HG02943 (cell line): ENCODE measurements at regions not wholly inside any gene's neighbourhood (a gene's known extent, or its start where the extent isn't known, plus 50 kb on each side); places are given as distances from the start of the nearest gene placed in this dataset.

Experiments used
- ATAC-seq: cut with Tn5 transposase; IDR thresholded peaks from one replicate; pipeline ENCODE4 v1.9.1; 2021; ENCODE audit warnings: mild to moderate bottlenecking, low read depth, moderate library complexity; ENCODE audit not compliant: unreplicated experiment

GRCh38 chr2:136251197-136251884, 133.4 kb upstream of the CXCR4 start:
- no peak for ATAC-seq

DNA sequence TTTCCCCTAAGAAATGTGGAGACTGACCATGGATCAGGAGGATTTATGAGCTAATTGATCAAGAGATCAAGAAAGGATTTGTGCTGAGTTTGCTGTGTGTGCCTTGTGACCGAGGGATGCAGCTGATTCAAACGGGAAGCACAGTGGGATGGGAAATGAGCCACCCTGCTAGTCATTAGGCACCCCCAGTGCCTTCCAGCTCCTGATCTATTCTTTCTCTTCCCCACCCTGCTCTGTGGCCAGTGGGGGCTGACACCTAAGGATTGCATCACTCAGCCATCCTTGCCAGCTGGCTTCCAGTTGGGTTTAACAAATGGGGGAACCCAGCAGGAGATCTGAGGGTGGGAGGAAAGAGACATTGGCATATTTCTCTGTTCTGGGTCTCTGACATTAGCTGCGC, 132.2 kb upstream of the CXCR4 start:
- ATAC-seq: no peak

GRCh38 chr2:136248907-136249306, 131.0 kb upstream of the CXCR4 start:
- no peak for ATAC-seq

DNA sequence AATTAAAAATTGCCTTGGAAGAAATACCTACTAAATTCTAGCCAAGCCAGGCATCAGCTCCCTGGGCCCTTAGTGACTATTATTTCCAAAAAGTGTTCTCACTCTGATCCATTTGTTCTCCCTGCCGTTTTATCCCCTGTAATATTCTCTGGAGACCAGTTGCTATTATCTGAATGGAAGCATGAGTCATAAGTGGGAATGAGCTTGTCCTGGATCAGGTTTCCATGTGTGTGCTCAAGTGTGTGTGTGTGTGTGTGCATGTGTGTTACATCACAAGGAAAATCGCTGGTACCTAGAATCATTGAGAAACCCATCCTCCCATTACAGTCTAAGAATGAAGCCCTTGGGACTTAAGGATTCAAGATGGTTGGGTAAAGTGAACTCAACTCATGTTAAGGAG, 130.3 kb upstream of the CXCR4 start:
- no peak for ATAC-seq

DNA sequence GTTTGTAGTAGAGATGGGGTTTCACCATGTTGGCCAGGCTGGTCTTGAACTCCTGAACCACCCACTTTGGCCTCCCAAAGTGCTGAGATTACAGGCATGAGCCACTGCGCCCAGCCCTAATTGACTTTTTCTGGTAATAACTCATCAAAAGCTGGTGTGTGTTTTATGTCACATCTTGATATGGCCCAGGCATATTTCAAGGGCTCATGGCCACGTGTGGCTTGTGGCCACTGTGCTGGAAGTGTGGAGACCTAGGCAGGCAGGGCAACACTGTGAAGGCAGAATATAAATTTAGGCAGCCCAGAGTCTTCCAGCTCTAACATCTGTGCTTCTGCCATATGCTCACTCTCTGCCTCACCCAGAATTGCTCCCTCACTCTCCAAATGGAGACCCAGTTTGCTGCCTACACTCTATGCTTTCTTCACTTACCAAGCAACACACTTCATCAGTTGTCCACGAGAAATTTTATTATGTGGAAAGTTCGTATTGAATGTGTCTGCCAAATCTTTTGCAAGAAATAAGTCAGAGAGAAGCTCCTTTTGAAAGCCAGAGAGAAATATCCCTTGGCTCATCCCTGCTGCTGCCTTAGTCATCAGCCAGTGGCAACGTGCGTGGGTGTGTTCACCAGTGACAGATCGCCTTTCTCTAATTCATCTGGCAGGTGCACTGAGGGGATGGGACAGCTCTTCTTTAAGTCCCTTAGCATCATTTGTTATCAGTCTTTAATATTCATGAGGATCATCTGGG, 129.4 kb upstream of the CXCR4 start:
- ATAC-seq: no peak

DNA sequence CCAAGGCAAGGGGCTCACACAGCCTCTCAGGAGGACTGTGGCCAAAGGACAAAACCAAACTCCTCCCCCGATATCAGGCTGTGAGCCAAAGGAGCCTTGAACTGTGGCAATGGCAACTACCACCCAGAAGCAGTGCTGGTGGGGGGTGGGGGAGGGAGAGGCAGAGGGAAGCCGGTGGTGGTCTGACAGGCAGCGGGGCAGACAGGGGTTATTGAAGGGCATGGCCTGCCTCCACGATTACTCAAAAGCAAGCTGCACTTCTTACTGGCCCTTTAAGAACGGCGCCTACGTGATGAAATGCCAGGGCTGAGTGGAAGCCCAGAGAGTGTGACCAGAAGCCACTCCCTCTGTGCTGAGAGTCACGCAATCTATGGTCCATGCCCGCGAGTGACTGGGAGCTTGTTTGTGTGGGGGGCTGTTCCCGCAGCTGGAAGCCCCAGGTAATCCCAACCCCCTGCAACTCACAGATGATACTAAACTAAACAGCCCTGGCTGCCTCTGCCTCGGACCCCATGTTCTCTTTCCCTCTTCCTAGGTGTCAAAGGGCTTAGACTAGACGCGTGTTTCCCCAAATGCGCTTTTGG, 128.2 kb upstream of the CXCR4 start:
- ATAC-seq: no peak

GRCh38 chr2:136245211-136245610, 127.3 kb upstream of the CXCR4 start:
- no peak for ATAC-seq

DNA sequence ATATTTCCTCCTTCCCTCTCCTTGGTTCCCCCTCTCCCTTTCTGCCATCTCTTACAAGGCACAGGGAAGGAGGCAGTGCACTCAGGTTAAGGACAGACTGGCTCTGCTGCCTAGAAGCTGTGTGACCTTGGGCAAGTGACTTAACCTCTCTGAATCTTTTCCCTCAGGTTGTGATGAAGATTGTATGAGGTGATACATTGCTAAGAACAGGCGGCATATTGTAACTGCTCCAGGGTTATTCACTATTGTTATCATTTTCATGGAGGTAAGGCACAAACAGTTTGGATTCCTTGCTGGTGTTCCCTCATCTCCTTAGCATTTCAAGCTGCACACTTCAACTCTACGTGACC, 126.6 kb upstream of the CXCR4 start:
- no peak for ATAC-seq

GRCh38 chr2:136243638-136244535, 125.9 kb upstream of the CXCR4 start:
- ATAC-seq: no peak

DNA sequence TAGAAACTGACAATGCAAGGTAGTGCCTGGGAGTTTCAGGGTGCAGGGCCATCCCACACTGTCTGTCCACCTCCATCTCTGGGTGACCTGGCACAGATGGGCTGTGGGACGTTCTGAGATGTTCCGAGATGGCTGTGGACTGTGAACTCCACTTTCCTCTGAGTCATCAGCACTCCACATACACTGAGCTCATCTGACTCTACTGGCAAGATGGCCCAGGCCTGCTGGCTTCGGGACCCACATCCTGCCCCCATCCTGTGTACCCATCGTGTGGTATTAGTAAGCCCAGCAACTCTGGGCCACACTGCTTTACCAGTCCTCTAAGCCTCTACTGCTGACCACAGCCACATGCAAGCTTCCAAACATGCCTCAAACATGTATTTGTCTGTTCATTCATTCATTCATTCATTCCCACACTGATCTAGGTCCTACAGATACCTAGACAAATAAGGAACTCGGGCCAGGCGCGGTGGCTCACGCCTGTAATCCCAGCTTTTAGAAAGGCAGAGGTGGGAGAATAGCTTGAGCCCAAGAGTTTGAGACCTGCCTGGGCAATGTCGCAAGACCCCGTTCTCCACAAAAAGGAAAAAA, 124.8 kb upstream of the CXCR4 start:
- ATAC-seq: no peak

DNA sequence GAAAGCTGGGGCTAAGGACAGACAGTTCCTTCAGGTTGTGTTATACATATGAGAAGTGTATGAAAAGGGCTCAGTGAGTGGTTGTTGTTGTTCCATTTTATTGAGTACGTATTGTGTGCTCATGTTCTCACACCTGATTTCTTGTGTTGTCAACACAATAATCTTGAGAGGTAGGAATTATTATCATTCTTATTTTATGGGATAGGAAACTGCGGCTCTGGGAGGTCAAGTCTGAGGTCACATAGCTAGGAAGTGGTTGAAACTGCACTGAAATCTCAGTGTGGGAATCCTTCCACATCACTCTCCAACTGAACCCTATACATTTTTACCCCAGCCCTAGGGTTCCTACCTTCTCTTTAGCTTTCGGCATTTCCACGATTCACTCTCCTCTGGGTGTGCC, 124.2 kb upstream of the CXCR4 start:
- ATAC-seq: no peak

GRCh38 chr2:136239079-136239685, 121.2 kb upstream of the CXCR4 start:
- ATAC-seq: no peak

DNA sequence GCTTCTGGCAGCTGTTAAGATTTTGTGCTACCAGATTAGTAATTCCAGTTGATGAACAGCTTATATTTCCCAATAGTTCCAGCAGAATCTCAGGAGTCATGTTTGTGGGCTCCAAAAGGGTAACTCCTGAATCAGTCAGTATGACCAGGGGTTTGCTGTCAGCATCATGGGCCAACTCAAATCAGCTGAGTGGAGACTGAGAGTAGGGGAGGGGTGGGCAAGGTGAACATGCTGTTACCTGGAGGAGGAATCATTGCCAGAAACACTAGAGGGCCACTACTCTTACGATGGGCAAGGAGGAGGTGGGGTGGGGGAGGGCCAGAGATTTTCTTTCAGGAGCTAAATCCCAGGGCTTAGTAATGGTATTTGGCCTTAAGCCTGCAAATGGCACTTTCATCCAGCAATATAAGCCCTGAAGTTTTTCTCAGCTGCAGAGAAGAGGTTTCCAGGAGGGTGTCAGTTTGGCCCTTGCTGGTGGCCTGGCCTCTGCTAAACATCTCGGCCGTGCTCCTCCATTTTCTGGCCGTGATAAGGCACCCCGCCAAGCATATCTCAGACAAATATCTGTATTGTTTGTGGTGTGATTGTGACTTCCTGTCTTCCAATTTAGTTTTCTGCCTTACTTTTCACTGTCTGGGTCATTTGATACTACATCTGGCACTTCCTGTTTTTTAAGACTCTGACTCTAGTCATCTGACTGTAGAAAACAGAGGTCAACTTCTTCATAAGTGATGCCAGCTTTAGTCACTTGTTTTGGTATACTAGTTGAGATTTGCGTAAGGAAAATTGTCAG, 120.5 kb upstream of the CXCR4 start:
- peak; percentile 85 for ATAC-seq

- ATAC-seq: no peak
Observed at GRCh38 chr2:136236019-136236418, 118.1 kb upstream of the CXCR4 start.

- no peak for ATAC-seq
Observed at GRCh38 chr2:136235546-136235945, 117.6 kb upstream of the CXCR4 start.

DNA sequence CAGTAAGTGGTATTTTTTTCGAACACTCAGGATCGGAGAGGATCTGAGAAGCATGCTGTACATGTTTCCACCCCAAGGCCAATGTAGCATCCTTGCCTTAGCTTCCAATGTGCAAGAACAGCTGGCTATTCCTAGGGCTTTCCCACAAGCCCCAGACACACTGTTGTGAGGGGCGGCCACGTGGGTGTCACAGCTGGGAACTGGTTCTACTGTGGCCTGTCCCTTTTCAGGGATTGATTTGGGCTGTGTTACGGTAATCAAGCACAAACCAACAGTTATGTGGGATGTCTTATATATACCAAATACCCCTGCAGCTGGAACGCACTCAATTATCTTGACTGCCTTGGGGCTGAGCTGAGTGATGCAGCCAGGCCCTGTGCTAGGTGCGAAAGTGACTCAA, 116.3 kb upstream of the CXCR4 start:
- ATAC-seq: no peak

DNA sequence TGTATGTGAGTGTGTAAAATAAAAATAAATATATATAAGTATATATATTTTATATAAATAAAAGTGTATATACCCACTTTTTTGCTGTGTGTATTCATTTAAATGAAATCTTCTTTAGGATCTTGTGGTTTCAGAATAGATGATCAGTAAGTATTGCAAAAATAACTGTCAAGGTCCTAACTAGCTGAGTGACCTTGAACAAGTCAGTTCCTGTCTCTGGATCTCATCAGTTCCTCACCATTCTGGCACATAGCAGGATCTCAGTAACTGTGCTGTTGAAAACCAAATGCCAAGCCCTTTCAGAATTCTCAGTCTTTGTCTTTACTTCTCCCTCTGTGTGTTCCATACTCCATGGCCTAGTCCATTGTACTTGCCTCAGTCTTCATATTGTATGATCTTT, 115.3 kb upstream of the CXCR4 start:
- ATAC-seq: no peak

DNA sequence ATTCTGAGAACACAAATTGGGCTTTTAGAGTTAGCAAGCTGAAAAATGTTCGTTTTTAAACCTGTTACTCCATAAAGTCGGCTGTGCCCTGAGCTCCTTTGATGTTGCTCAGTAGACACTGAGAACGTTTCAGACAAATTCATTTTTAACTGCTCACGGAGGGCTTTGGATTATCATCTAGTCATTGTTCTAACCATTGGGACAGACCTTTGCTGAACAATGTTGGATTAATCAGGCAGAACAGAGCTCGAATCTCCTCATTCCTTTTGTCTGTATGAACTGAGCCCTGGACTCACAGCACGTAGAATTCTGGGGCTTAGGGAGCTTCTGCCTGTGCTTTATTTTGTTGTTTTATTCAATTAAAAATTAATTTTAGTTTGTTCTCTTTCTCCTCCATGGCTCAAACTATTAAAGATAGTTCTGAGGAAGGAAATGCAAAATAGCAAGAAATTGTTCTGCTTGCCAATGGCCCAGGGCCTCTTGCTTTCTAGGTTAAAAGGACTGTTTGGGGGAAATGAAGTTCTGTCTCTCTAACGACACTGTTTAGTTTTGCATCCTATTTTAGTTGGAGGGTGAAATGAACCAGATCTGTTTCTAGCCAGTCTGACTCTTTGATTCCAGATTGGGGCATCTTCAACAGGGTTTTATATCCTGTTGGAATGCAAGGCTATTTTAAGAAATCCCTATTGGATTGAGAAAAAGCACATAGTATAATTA, 114.7 kb upstream of the CXCR4 start:
- no peak for ATAC-seq

- no peak for ATAC-seq
Observed at GRCh38 chr2:136230464-136230863, 112.5 kb upstream of the CXCR4 start.
